AG04450 (cell line): ENCODE measurements at regions not wholly inside any gene's neighbourhood (a gene's known extent, or its start where the extent isn't known, plus 50 kb on each side); places are given as distances from the start of the nearest gene placed in this dataset.

Source experiments
- CTCF ChIA-PET: fragments of 300-600, 350-600 bp; formaldehyde crosslinking; extraction: SDS; loops from one replicate; lab custom pipeline; 2022; ENCODE audit warnings: antibody characterized with exemption, inconsistent platforms; lab: Charles Lee
- POLR2A ChIA-PET: fragments of 350-600 bp; formaldehyde crosslinking; extraction: SDS; loops from one replicate; lab custom pipeline; 2021; ENCODE audit warnings: antibody characterized with exemption, inconsistent platforms; lab: Yijun Ruan, JAX
- DNase-seq: peaks from one replicate; pipeline ENCODE4 v3.0.0-alpha.2; 2011; ENCODE audit warnings: low read depth, low spot score
- H3K27ac ChIP-seq: one replicate; pipeline ENCODE4 v1.5.1; 2012; ENCODE audit warnings: low read depth, low read length, control low read depth
- H3K27me3 ChIP-seq: one replicate; pipeline ENCODE4 v1.6.0; 2012; ENCODE audit warnings: low read length; ENCODE audit not compliant: control insufficient read depth, insufficient read depth
- H3K4me3 ChIP-seq: 2 replicates; pipeline ENCODE4 v1.5.1; 2011; ENCODE audit warnings: mild to moderate bottlenecking, low read depth, low read length, control low read depth
- H3K9me3 ChIP-seq: 2 replicates; pipeline ENCODE4 v1.5.1; 2012; ENCODE audit warnings: low read length; ENCODE audit not compliant: control insufficient read depth, insufficient read depth
- CTCF ChIP-seq: IDR thresholded peaks from 2 replicates; pipeline ENCODE4 v1.5.1; 2011; ENCODE audit warnings: low read depth, low read length, control low read depth, inconsistent platforms

GRCh38 chr1:199044191-199044590 is 405.4 kb downstream of the PTPRC start:
- no peaks in the 10 kb centered on the region for H3K9me3 ChIP-seq
- POLR2A ChIA-PET, result no interaction called here
- CTCF ChIA-PET, result no interaction called here
- no peak for DNase-seq
- TF ChIP-seq CTCF, result no peak
- no peak overlapping the region for H3K27ac ChIP-seq
- no peaks in the 10 kb centered on the region for H3K27me3 ChIP-seq
- no peak overlapping the region for H3K4me3 ChIP-seq

- DNase-seq, result no peak
- CTCF ChIA-PET, result no interaction called here
Observed at GRCh38 chr1:199046618-199047017, 407.8 kb downstream of the PTPRC start.

GRCh38 chr1:199054694-199055093 is 415.9 kb downstream of the PTPRC start:
- Histone ChIP-seq H3K27ac (no peak overlapping the region), H3K4me3 (no peak overlapping the region), H3K9me3 (no peaks in the 10 kb centered on the region), H3K27me3 (no peaks in the 10 kb centered on the region)
- POLR2A ChIA-PET, result no interaction called here
- no peak for TF ChIP-seq CTCF
- DNase-seq, result no peak
- CTCF ChIA-PET, result no interaction called here

More at GRCh38 chr1:199046618-199047017, 407.8 kb downstream of the PTPRC start:
- no peaks in the 10 kb centered on the region for H3K9me3 ChIP-seq
- POLR2A ChIA-PET, result no interaction called here
- H3K4me3 ChIP-seq, result no peak overlapping the region
- H3K27ac ChIP-seq, result no peak overlapping the region
- TF ChIP-seq CTCF, result no peak
- no peaks in the 10 kb centered on the region for H3K27me3 ChIP-seq

DNA sequence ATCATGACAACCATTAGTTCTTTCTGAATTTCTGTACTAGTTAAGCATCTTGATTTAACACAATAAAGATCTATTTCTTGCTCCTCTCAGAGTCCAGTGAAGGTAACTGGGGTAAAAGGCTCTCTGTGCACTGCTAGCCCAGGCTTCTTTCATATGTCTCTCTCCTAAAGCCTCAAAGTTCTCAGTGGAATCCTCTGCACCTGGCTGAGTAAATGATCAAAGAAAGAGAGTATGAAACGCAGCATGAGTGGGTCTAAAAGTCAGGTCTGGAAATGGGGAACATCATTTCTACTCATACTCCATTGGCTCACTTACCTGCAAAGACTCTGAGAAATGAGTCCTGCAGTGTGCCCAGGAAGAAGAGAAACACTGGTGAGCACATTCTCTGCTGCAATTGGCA is 418.5 kb downstream of the PTPRC start:
- ChIA-PET POLR2A (no interaction called here), CTCF (no interaction called here)
- no peak for DNase-seq

DNA sequence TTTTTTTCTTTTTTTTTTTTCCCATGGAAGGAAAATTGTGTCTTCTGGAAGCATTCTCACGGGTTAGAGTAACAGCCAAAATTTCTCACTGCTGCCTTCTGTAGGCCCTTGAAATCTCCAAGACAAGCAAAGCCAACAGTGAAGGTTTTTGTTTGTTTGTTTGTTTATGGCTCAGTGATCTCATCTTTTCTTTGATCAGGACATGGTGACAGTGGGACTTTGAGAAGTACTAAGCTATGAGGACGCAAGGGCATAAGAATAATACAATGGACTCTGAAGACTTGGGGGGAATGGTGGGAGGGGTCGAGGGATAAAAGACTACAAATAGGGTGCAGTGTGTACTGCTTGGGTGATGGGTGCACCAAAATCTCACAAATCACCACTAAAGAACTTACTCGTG is 419.4 kb downstream of the PTPRC start:
- no peak overlapping the region for H3K4me3 ChIP-seq
- no peaks in the 10 kb centered on the region for H3K9me3 ChIP-seq
- ChIA-PET CTCF (no interaction called here), POLR2A (no interaction called here)
- DNase-seq, result no peak
- no peak overlapping the region for H3K27ac ChIP-seq
- H3K27me3 ChIP-seq, result no peaks in the 10 kb centered on the region
- TF ChIP-seq CTCF, result no peak

More for the DNA sequence above, 418.5 kb downstream of the PTPRC start:
- H3K27ac ChIP-seq, result no peak overlapping the region
- TF ChIP-seq CTCF, result no peak
- no peaks in the 10 kb centered on the region for H3K27me3 ChIP-seq
- no peak overlapping the region for H3K4me3 ChIP-seq
- no peaks in the 10 kb centered on the region for H3K9me3 ChIP-seq
